ENCODE measurements at regions not wholly inside any gene's neighbourhood (a gene's known extent, or its start where the extent isn't known, plus 50 kb on each side); places are given as distances from the start of the nearest gene placed in this dataset.

- H3K27me3 Mint-ChIP-seq (ENCODE audit: low read depth), result peaks cover 24% of the 10 kb centered on the region
These were observed 275.1 kb downstream of the ADGRA3 start for GRCh38 chr4:22240814-22241213.

GRCh38 chr4:22238742-22239141 lies 277.1 kb downstream of the ADGRA3 start:
- Mint-ChIP-seq H3K9me3 (peaks cover 4% of the 10 kb centered on the region), H3K36me3 (no peaks in the 10 kb centered on the region), H3K4me1 (no peaks in the 10 kb centered on the region), H3K27me3 (ENCODE audit: low read depth) (peaks cover 24% of the 10 kb centered on the region), H3K4me3 (no peak overlapping the region), H3K27ac (no peak overlapping the region)
- TF ChIP-seq CTCF (IDR thresholded peaks at IDR 0.05; ENCODE audit: unreplicated experiment), result no peak
- no peak for DNase-seq (ENCODE audit: low spot score in 2 of 2, unreplicated experiment in 2 of 2)

More at GRCh38 chr4:22240814-22241213, 275.1 kb downstream of the ADGRA3 start:
- no peak for TF ChIP-seq CTCF (IDR thresholded peaks at IDR 0.05; ENCODE audit: unreplicated experiment)
- Mint-ChIP-seq H3K4me1 (no peaks in the 10 kb centered on the region), H3K36me3 (no peaks in the 10 kb centered on the region), H3K9me3 (peaks cover 4% of the 10 kb centered on the region), H3K4me3 (no peak overlapping the region), H3K27ac (no peak overlapping the region)
- no peak for DNase-seq (ENCODE audit: low spot score in 2 of 2, unreplicated experiment in 2 of 2)

- no peaks in the 10 kb centered on the region for H3K4me1 Mint-ChIP-seq
- no peaks in the 10 kb centered on the region for H3K36me3 Mint-ChIP-seq
- H3K4me3 Mint-ChIP-seq, result no peak overlapping the region
- TF ChIP-seq CTCF (IDR thresholded peaks at IDR 0.05; ENCODE audit: unreplicated experiment), result no peak
- no peak for DNase-seq (ENCODE audit: low spot score in 2 of 2, unreplicated experiment in 2 of 2)
- peaks cover under 1% of the 10 kb centered on the region for H3K9me3 Mint-ChIP-seq
- H3K27me3 Mint-ChIP-seq (ENCODE audit: low read depth), result peaks cover 24% of the 10 kb centered on the region
- no peak overlapping the region for H3K27ac Mint-ChIP-seq
These were observed 277.9 kb downstream of the ADGRA3 start for GRCh38 chr4:22237846-22238494.

- H3K4me1 Mint-ChIP-seq, result no peaks in the 10 kb centered on the region
- peak; percentile 46 for TF ChIP-seq CTCF (IDR thresholded peaks at IDR 0.05; ENCODE audit: unreplicated experiment)
- H3K9me3 Mint-ChIP-seq, result no peaks in the 10 kb centered on the region
- no peak overlapping the region for H3K4me3 Mint-ChIP-seq
- DNase-seq (ENCODE audit: low spot score in 2 of 2, unreplicated experiment in 2 of 2), result no peak
- H3K27ac Mint-ChIP-seq, result no peak overlapping the region
- peaks cover 25% of the 10 kb centered on the region for H3K27me3 Mint-ChIP-seq (ENCODE audit: low read depth)
- no peaks in the 10 kb centered on the region for H3K36me3 Mint-ChIP-seq
These were observed 278.6 kb downstream of the ADGRA3 start for GRCh38 chr4:22237155-22237751.

- H3K27me3 Mint-ChIP-seq (ENCODE audit: low read depth), result peaks cover 26% of the 10 kb centered on the region
- H3K4me1 Mint-ChIP-seq, result no peaks in the 10 kb centered on the region
- H3K4me3 Mint-ChIP-seq, result no peak overlapping the region
- no peak for TF ChIP-seq CTCF (IDR thresholded peaks at IDR 0.05; ENCODE audit: unreplicated experiment)
- H3K9me3 Mint-ChIP-seq, result no peaks in the 10 kb centered on the region
- H3K27ac Mint-ChIP-seq, result no peak overlapping the region
- no peaks in the 10 kb centered on the region for H3K36me3 Mint-ChIP-seq
- no peak for DNase-seq (ENCODE audit: low spot score in 2 of 2, unreplicated experiment in 2 of 2)
These were observed 280.2 kb downstream of the ADGRA3 start for GRCh38 chr4:22235698-22236097.

All from mesothelial cell of epicardium (in vitro differentiated cells).